H1 (cell line): ENCODE measurements at regions not wholly inside any gene's neighbourhood (a gene's known extent, or its start where the extent isn't known, plus 50 kb on each side); places are given as distances from the start of the nearest gene placed in this dataset.

Experiments used
- CTCF ChIA-PET: fragments of 300-600 bp; sonication (Branson Sonifier 250); formaldehyde crosslinking; loops from one replicate; lab custom pipeline; 2021; ENCODE audit not compliant: partially characterized antibody; lab: Charles Lee
- POLR2A ChIA-PET: fragments of 300-600 bp; sonication (Branson Sonifier 250); formaldehyde crosslinking; loops from one replicate; lab custom pipeline; 2021; ENCODE audit warnings: inconsistent platforms; ENCODE audit not compliant: partially characterized antibody; lab: Charles Lee
- DNase-seq, 2 experiments: peaks; one replicate each; pipeline versions ENCODE4 v3.0.0 to v3.0.0-alpha.2; 2010 to 2022; ENCODE audit warnings: low spot score in 2 of 2, low read depth in 1 of 2, mixed read lengths in 1 of 2
- FAIRE-seq: peaks from 2 replicates; lab custom pipeline; 2011; peaks lifted over from hg19 to GRCh38; lab: Jason Lieb, UNC
- H2AFZ ChIP-seq: 2 replicates; pipeline ENCODE4 v1.8.1; 2012; ENCODE audit warnings: low read length, inconsistent platforms
- H2AK5ac ChIP-seq: 2 replicates; pipeline ENCODE4 v1.6.1; 2013; ENCODE audit warnings: low read depth, low read length
- H2BK120ac ChIP-seq: replicated peaks from 2 replicates; pipeline ENCODE3; 2013; ENCODE audit warnings: low read depth, low read length, inconsistent platforms
- H2BK12ac ChIP-seq: 2 replicates; pipeline ENCODE4 v1.6.1; 2013; ENCODE audit warnings: low read depth, low read length
- H2BK15ac ChIP-seq: 2 replicates; pipeline ENCODE4 v1.6.1; 2013; ENCODE audit warnings: low read length
- H2BK20ac ChIP-seq: 2 replicates; pipeline ENCODE4 v1.6.1; 2013; ENCODE audit warnings: low read length
- H2BK5ac ChIP-seq: 2 replicates; pipeline ENCODE4 v1.6.1; 2013; ENCODE audit warnings: low read depth, low read length
- H3K14ac ChIP-seq: 2 replicates; pipeline ENCODE4 v1.6.1; 2013; ENCODE audit warnings: inconsistent platforms; ENCODE audit not compliant: insufficient read length
- H3K18ac ChIP-seq: 2 replicates; pipeline ENCODE4 v1.6.1; 2013; ENCODE audit warnings: low read length; ENCODE audit errors: extremely low read depth
- H3K23ac ChIP-seq: 2 replicates; pipeline ENCODE4 v1.6.1; 2013; ENCODE audit warnings: inconsistent platforms; ENCODE audit not compliant: insufficient read length
- H3K23me2 ChIP-seq: 2 replicates; pipeline ENCODE4 v1.6.1; 2013; ENCODE audit warnings: low read depth, low read length
- H3K27ac ChIP-seq: 2 replicates; pipeline ENCODE4 v1.6.1; 2011; ENCODE audit warnings: low read depth, low read length, inconsistent platforms
- H3K27me3 ChIP-seq, 4 experiments: replicated peaks in 1 of 4; 1 replicate in 1 of 4; 2 replicates in 3 of 4; pipeline versions ENCODE4 v1.6.1 to v1.8.1; 2011 to 2013; ENCODE audit warnings: low read length in 3 of 4, mild to moderate bottlenecking in 3 of 4, inconsistent platforms in 2 of 4, mixed read lengths in 2 of 4, moderate library complexity in 1 of 4; ENCODE audit not compliant: control insufficient read depth in 3 of 4, insufficient read depth in 3 of 4; ENCODE audit errors: extremely low read depth in 1 of 4
- H3K36me3 ChIP-seq, 4 experiments: 2 replicates each; pipeline versions ENCODE4 v1.6.1 to v1.8.1; 2011 to 2013; ENCODE audit warnings: mild to moderate bottlenecking in 4 of 4, low read length in 3 of 4, moderate library complexity in 2 of 4, control low read depth in 1 of 4, inconsistent platforms in 1 of 4; ENCODE audit not compliant: insufficient read depth in 4 of 4, control insufficient read depth in 2 of 4
- H3K4ac ChIP-seq: replicated peaks from 2 replicates; pipeline ENCODE3; 2013; ENCODE audit warnings: low read length, low read depth, mixed read lengths, inconsistent platforms; ENCODE audit not compliant: insufficient read length
- H3K4me1 ChIP-seq, 4 experiments: replicated peaks in 1 of 4; 1 replicate in 1 of 4; 2 replicates in 3 of 4; pipeline versions ENCODE4 v1.6.1 to v1.8.1; 2011 to 2013; ENCODE audit warnings: low read length in 3 of 4, inconsistent platforms in 2 of 4, mixed read lengths in 1 of 4; ENCODE audit not compliant: insufficient read depth in 4 of 4, control insufficient read depth in 3 of 4
- H3K4me2 ChIP-seq, 2 experiments: 2 replicates each; pipeline versions ENCODE4 v1.6.1 to v1.8.1; 2011 to 2013; ENCODE audit warnings: low read depth in 2 of 2, low read length in 2 of 2, control low read depth in 1 of 2, inconsistent platforms in 1 of 2, mild to moderate bottlenecking in 1 of 2; ENCODE audit not compliant: insufficient read depth in 1 of 2
- H3K4me3 ChIP-seq, 4 experiments: fragments of 200-600, 300-600 bp in 1 of 4; sonication (generic), shearing (Covaris generic), sonication (Bioruptor Twin) in 1 of 4; 2 replicates each; pipeline versions ENCODE4 v1.5.1 to v1.8.1; 2011 to 2016; ENCODE audit warnings: low read length in 4 of 4, low read depth in 3 of 4, control low read depth in 2 of 4, inconsistent platforms in 2 of 4, mild to moderate bottlenecking in 2 of 4, mixed read lengths in 1 of 4, moderate library complexity in 1 of 4; ENCODE audit not compliant: insufficient read depth in 2 of 4; ENCODE audit errors: extremely low read depth in 1 of 4
- H3K56ac ChIP-seq: replicated peaks from 2 replicates; pipeline ENCODE3; 2013; ENCODE audit warnings: low read depth, mild to moderate bottlenecking, mixed read lengths, low read length, inconsistent platforms; ENCODE audit not compliant: insufficient read length
- H3K79me1 ChIP-seq: 2 replicates; pipeline ENCODE4 v1.6.1; 2013; ENCODE audit warnings: low read depth, low read length, control low read depth
- H3K79me2 ChIP-seq, 2 experiments: 2 replicates each; pipeline versions ENCODE4 v1.6.1 to v1.8.1; 2012 to 2013; ENCODE audit warnings: low read length in 2 of 2, mild to moderate bottlenecking in 2 of 2, inconsistent platforms in 1 of 2; ENCODE audit not compliant: insufficient read depth in 2 of 2, control insufficient read depth in 1 of 2
- H3K9ac ChIP-seq, 4 experiments: replicated peaks in 1 of 4; 1 replicate in 1 of 4; 2 replicates in 3 of 4; pipeline versions ENCODE4 v1.6.1 to v1.8.1; 2011 to 2013; ENCODE audit warnings: low read depth in 3 of 4, low read length in 3 of 4, control low read depth in 2 of 4, mild to moderate bottlenecking in 2 of 4, moderate library complexity in 2 of 4, inconsistent platforms in 1 of 4; ENCODE audit errors: extremely low read depth in 1 of 4
- H3K9me3 ChIP-seq, 2 experiments: 2 replicates each; pipeline versions ENCODE4 v1.6.1 to v1.8.1; 2012 to 2013; ENCODE audit warnings: mild to moderate bottlenecking in 2 of 2, moderate library complexity in 2 of 2, control low read depth in 1 of 2, inconsistent platforms in 1 of 2, low read depth in 1 of 2, low read length in 1 of 2, mixed read lengths in 1 of 2; ENCODE audit not compliant: insufficient read depth in 2 of 2
- H4K20me1 ChIP-seq, 2 experiments: replicated peaks in 1 of 2; 2 replicates each; pipeline versions ENCODE3 to v1.8.1; 2011 to 2013; ENCODE audit warnings: inconsistent platforms in 2 of 2, low read length in 2 of 2, mild to moderate bottlenecking in 1 of 2; ENCODE audit not compliant: insufficient read depth in 2 of 2, control insufficient read depth in 1 of 2
- H4K5ac ChIP-seq: 2 replicates; pipeline ENCODE4 v1.6.1; 2013; ENCODE audit warnings: low read length, low read depth, mixed read lengths, inconsistent platforms; ENCODE audit not compliant: insufficient read length
- H4K8ac ChIP-seq: 2 replicates; pipeline ENCODE4 v1.8.0; 2013; ENCODE audit warnings: mild to moderate bottlenecking, moderate library complexity, low read length, inconsistent platforms; ENCODE audit not compliant: insufficient read depth; ENCODE audit errors: extremely low read depth
- H4K91ac ChIP-seq: replicated peaks from 2 replicates; pipeline ENCODE3; 2013; ENCODE audit warnings: low read length, mixed read lengths, inconsistent platforms; ENCODE audit not compliant: insufficient read length
- GTF2F1 ChIP-seq: IDR thresholded peaks from 2 replicates; pipeline ENCODE4 v1.6.1; 2012; ENCODE audit warnings: low read depth, low read length, improper control_type of control experiment, borderline replicate concordance
- SP2 ChIP-seq: IDR thresholded peaks from 2 replicates; pipeline ENCODE4 v1.6.1; 2012; ENCODE audit warnings: mild to moderate bottlenecking, low read length, inconsistent platforms
- WGBS, 2 experiments: shearing (Covaris generic) in 1 of 2; methylation state at CpG; one replicate each; pipeline versions ENCODE4 v1.1.6 to v1.1.7; 2013 to 2015; ENCODE audit warnings: low lambda C conversion rate in 2 of 2, mixed read lengths in 2 of 2, inconsistent platforms in 1 of 2, low coverage in 1 of 2, missing lambda C conversion rate in 1 of 2; ENCODE audit not compliant: insufficient replicate concordance in 2 of 2, insufficient coverage in 1 of 2, insufficient read length in 1 of 2; ENCODE audit errors: extremely low coverage in 1 of 2, missing lambda C conversion rate in 1 of 2; 5-methylcytosine and 5-hydroxymethylcytosine counted together

GRCh38 chr21:15466329-15466728 is 263.5 kb upstream of the USP25 start:
- POLR2A ChIA-PET = no interaction called here
- Histone ChIP-seq H2BK5ac (no peak overlapping the region), H3K4me3 (no peak overlapping the region), H2BK12ac (no peak overlapping the region), H2AFZ (no peak overlapping the region), H4K8ac (no peak overlapping the region), H3K14ac (no peak overlapping the region), H3K23me2 (no peaks in the 10 kb centered on the region; the same call in 1 of the 2 replicates), H3K23ac (no peak overlapping the region), H3K36me3 (no peaks in the 10 kb centered on the region), H3K4me1 (peaks cover 0 to 5% (median 0%) of the 10 kb centered on the region in 4 experiments; a peak in 1 of 7 replicates), H4K91ac (no peak overlapping the region), H3K18ac (no peak overlapping the region), H2BK15ac (no peak overlapping the region), H3K56ac (no peak overlapping the region), H2BK20ac (no peak overlapping the region), H4K5ac (no peak overlapping the region), H3K4ac (no peak overlapping the region), H2AK5ac (no peak overlapping the region), H2BK120ac (no peak overlapping the region), H3K9ac (no peak overlapping the region), H3K9me3 (no peaks in the 10 kb centered on the region), H4K20me1 (no peaks in the 10 kb centered on the region), H3K27ac (no peak overlapping the region), H3K4me2 (no peak overlapping the region), H3K79me2 (no peaks in the 10 kb centered on the region), H3K79me1 (no peaks in the 10 kb centered on the region), H3K27me3 (no peaks in the 10 kb centered on the region)
- no peak for DNase-seq
- CTCF ChIA-PET = interaction anchor here (0.7 kb wide), 1 partner anchor 87 kb away, joined by 3 read pairs; no protein-coding TSS in a partner anchor
- no peak for FAIRE-seq
- 90% methylated on average over 4 of the region's 4 CpGs; no CpG with 5 or more reads in 1 of the 2 experiments for WGBS, 2 experiments
- TF ChIP-seq SP2 (no peak), GTF2F1 (no peak)
